H1 (cell line): ENCODE measurements at regions not wholly inside any gene's neighbourhood (a gene's known extent, or its start where the extent isn't known, plus 50 kb on each side); places are given as distances from the start of the nearest gene placed in this dataset.

Source experiments
- CTCF ChIA-PET: fragments of 300-600 bp; sonication (Branson Sonifier 250); formaldehyde crosslinking; loops from one replicate; lab custom pipeline; 2021; ENCODE audit not compliant: partially characterized antibody; lab: Charles Lee
- POLR2A ChIA-PET: fragments of 300-600 bp; sonication (Branson Sonifier 250); formaldehyde crosslinking; loops from one replicate; lab custom pipeline; 2021; ENCODE audit warnings: inconsistent platforms; ENCODE audit not compliant: partially characterized antibody; lab: Charles Lee
- DNase-seq, 2 experiments: peaks; one replicate each; pipeline versions ENCODE4 v3.0.0 to v3.0.0-alpha.2; 2010 to 2022; ENCODE audit warnings: low spot score in 2 of 2, low read depth in 1 of 2, mixed read lengths in 1 of 2
- FAIRE-seq: peaks from 2 replicates; lab custom pipeline; 2011; peaks lifted over from hg19 to GRCh38; lab: Jason Lieb, UNC
- H2AFZ ChIP-seq: 2 replicates; pipeline ENCODE4 v1.8.1; 2012; ENCODE audit warnings: low read length, inconsistent platforms
- H2AK5ac ChIP-seq: 2 replicates; pipeline ENCODE4 v1.6.1; 2013; ENCODE audit warnings: low read depth, low read length
- H2BK120ac ChIP-seq: replicated peaks from 2 replicates; pipeline ENCODE3; 2013; ENCODE audit warnings: low read depth, low read length, inconsistent platforms
- H2BK12ac ChIP-seq: 2 replicates; pipeline ENCODE4 v1.6.1; 2013; ENCODE audit warnings: low read depth, low read length
- H2BK15ac ChIP-seq: 2 replicates; pipeline ENCODE4 v1.6.1; 2013; ENCODE audit warnings: low read length
- H2BK20ac ChIP-seq: 2 replicates; pipeline ENCODE4 v1.6.1; 2013; ENCODE audit warnings: low read length
- H2BK5ac ChIP-seq: 2 replicates; pipeline ENCODE4 v1.6.1; 2013; ENCODE audit warnings: low read depth, low read length
- H3K14ac ChIP-seq: 2 replicates; pipeline ENCODE4 v1.6.1; 2013; ENCODE audit warnings: inconsistent platforms; ENCODE audit not compliant: insufficient read length
- H3K18ac ChIP-seq: 2 replicates; pipeline ENCODE4 v1.6.1; 2013; ENCODE audit warnings: low read length; ENCODE audit errors: extremely low read depth
- H3K23ac ChIP-seq: 2 replicates; pipeline ENCODE4 v1.6.1; 2013; ENCODE audit warnings: inconsistent platforms; ENCODE audit not compliant: insufficient read length
- H3K23me2 ChIP-seq: 2 replicates; pipeline ENCODE4 v1.6.1; 2013; ENCODE audit warnings: low read depth, low read length
- H3K27ac ChIP-seq: 2 replicates; pipeline ENCODE4 v1.6.1; 2011; ENCODE audit warnings: low read depth, low read length, inconsistent platforms
- H3K27me3 ChIP-seq, 4 experiments: replicated peaks in 1 of 4; 1 replicate in 1 of 4; 2 replicates in 3 of 4; pipeline versions ENCODE4 v1.6.1 to v1.8.1; 2011 to 2013; ENCODE audit warnings: low read length in 3 of 4, mild to moderate bottlenecking in 3 of 4, inconsistent platforms in 2 of 4, mixed read lengths in 2 of 4, moderate library complexity in 1 of 4; ENCODE audit not compliant: control insufficient read depth in 3 of 4, insufficient read depth in 3 of 4; ENCODE audit errors: extremely low read depth in 1 of 4
- H3K36me3 ChIP-seq, 4 experiments: 2 replicates each; pipeline versions ENCODE4 v1.6.1 to v1.8.1; 2011 to 2013; ENCODE audit warnings: mild to moderate bottlenecking in 4 of 4, low read length in 3 of 4, moderate library complexity in 2 of 4, control low read depth in 1 of 4, inconsistent platforms in 1 of 4; ENCODE audit not compliant: insufficient read depth in 4 of 4, control insufficient read depth in 2 of 4
- H3K4ac ChIP-seq: replicated peaks from 2 replicates; pipeline ENCODE3; 2013; ENCODE audit warnings: low read length, low read depth, mixed read lengths, inconsistent platforms; ENCODE audit not compliant: insufficient read length
- H3K4me1 ChIP-seq, 4 experiments: replicated peaks in 1 of 4; 1 replicate in 1 of 4; 2 replicates in 3 of 4; pipeline versions ENCODE4 v1.6.1 to v1.8.1; 2011 to 2013; ENCODE audit warnings: low read length in 3 of 4, inconsistent platforms in 2 of 4, mixed read lengths in 1 of 4; ENCODE audit not compliant: insufficient read depth in 4 of 4, control insufficient read depth in 3 of 4
- H3K4me2 ChIP-seq, 2 experiments: 2 replicates each; pipeline versions ENCODE4 v1.6.1 to v1.8.1; 2011 to 2013; ENCODE audit warnings: low read depth in 2 of 2, low read length in 2 of 2, control low read depth in 1 of 2, inconsistent platforms in 1 of 2, mild to moderate bottlenecking in 1 of 2; ENCODE audit not compliant: insufficient read depth in 1 of 2
- H3K4me3 ChIP-seq, 4 experiments: fragments of 200-600, 300-600 bp in 1 of 4; sonication (generic), shearing (Covaris generic), sonication (Bioruptor Twin) in 1 of 4; 2 replicates each; pipeline versions ENCODE4 v1.5.1 to v1.8.1; 2011 to 2016; ENCODE audit warnings: low read length in 4 of 4, low read depth in 3 of 4, control low read depth in 2 of 4, inconsistent platforms in 2 of 4, mild to moderate bottlenecking in 2 of 4, mixed read lengths in 1 of 4, moderate library complexity in 1 of 4; ENCODE audit not compliant: insufficient read depth in 2 of 4; ENCODE audit errors: extremely low read depth in 1 of 4
- H3K56ac ChIP-seq: replicated peaks from 2 replicates; pipeline ENCODE3; 2013; ENCODE audit warnings: low read depth, mild to moderate bottlenecking, mixed read lengths, low read length, inconsistent platforms; ENCODE audit not compliant: insufficient read length
- H3K79me1 ChIP-seq: 2 replicates; pipeline ENCODE4 v1.6.1; 2013; ENCODE audit warnings: low read depth, low read length, control low read depth
- H3K79me2 ChIP-seq, 2 experiments: 2 replicates each; pipeline versions ENCODE4 v1.6.1 to v1.8.1; 2012 to 2013; ENCODE audit warnings: low read length in 2 of 2, mild to moderate bottlenecking in 2 of 2, inconsistent platforms in 1 of 2; ENCODE audit not compliant: insufficient read depth in 2 of 2, control insufficient read depth in 1 of 2
- H3K9ac ChIP-seq, 4 experiments: replicated peaks in 1 of 4; 1 replicate in 1 of 4; 2 replicates in 3 of 4; pipeline versions ENCODE4 v1.6.1 to v1.8.1; 2011 to 2013; ENCODE audit warnings: low read depth in 3 of 4, low read length in 3 of 4, control low read depth in 2 of 4, mild to moderate bottlenecking in 2 of 4, moderate library complexity in 2 of 4, inconsistent platforms in 1 of 4; ENCODE audit errors: extremely low read depth in 1 of 4
- H3K9me3 ChIP-seq, 2 experiments: 2 replicates each; pipeline versions ENCODE4 v1.6.1 to v1.8.1; 2012 to 2013; ENCODE audit warnings: mild to moderate bottlenecking in 2 of 2, moderate library complexity in 2 of 2, control low read depth in 1 of 2, inconsistent platforms in 1 of 2, low read depth in 1 of 2, low read length in 1 of 2, mixed read lengths in 1 of 2; ENCODE audit not compliant: insufficient read depth in 2 of 2
- H4K20me1 ChIP-seq, 2 experiments: replicated peaks in 1 of 2; 2 replicates each; pipeline versions ENCODE3 to v1.8.1; 2011 to 2013; ENCODE audit warnings: inconsistent platforms in 2 of 2, low read length in 2 of 2, mild to moderate bottlenecking in 1 of 2; ENCODE audit not compliant: insufficient read depth in 2 of 2, control insufficient read depth in 1 of 2
- H4K5ac ChIP-seq: 2 replicates; pipeline ENCODE4 v1.6.1; 2013; ENCODE audit warnings: low read length, low read depth, mixed read lengths, inconsistent platforms; ENCODE audit not compliant: insufficient read length
- H4K8ac ChIP-seq: 2 replicates; pipeline ENCODE4 v1.8.0; 2013; ENCODE audit warnings: mild to moderate bottlenecking, moderate library complexity, low read length, inconsistent platforms; ENCODE audit not compliant: insufficient read depth; ENCODE audit errors: extremely low read depth
- H4K91ac ChIP-seq: replicated peaks from 2 replicates; pipeline ENCODE3; 2013; ENCODE audit warnings: low read length, mixed read lengths, inconsistent platforms; ENCODE audit not compliant: insufficient read length
- GABPA ChIP-seq: IDR thresholded peaks from 2 replicates; pipeline ENCODE4 v1.6.1; 2011; ENCODE audit warnings: mild to moderate bottlenecking, low read length, moderate library complexity, borderline replicate concordance; ENCODE audit not compliant: insufficient read depth
- RAD21 ChIP-seq, 2 experiments: IDR thresholded peaks in 1 of 2; conservative IDR thresholded peaks in 1 of 2; 2 replicates each; pipeline ENCODE4 v1.6.1; 2011; ENCODE audit warnings: low read depth in 2 of 2, low read length in 2 of 2, improper control_type of control experiment in 1 of 2, inconsistent platforms in 1 of 2, mild to moderate bottlenecking in 1 of 2, moderate library complexity in 1 of 2
- SIN3A ChIP-seq, 2 experiments: IDR thresholded peaks in 1 of 2; conservative IDR thresholded peaks in 1 of 2; 2 replicates each; pipeline ENCODE4 v1.6.1; 2011 to 2012; ENCODE audit warnings: low read length in 2 of 2, improper control_type of control experiment in 1 of 2, low read depth in 1 of 2, mild to moderate bottlenecking in 1 of 2
- YY1 ChIP-seq: IDR thresholded peaks from 2 replicates; pipeline ENCODE4 v1.6.1; 2011; ENCODE audit warnings: low read depth, mild to moderate bottlenecking, low read length
- WGBS, 2 experiments: shearing (Covaris generic) in 1 of 2; methylation state at CpG; one replicate each; pipeline versions ENCODE4 v1.1.6 to v1.1.7; 2013 to 2015; ENCODE audit warnings: low lambda C conversion rate in 2 of 2, mixed read lengths in 2 of 2, inconsistent platforms in 1 of 2, low coverage in 1 of 2, missing lambda C conversion rate in 1 of 2; ENCODE audit not compliant: insufficient replicate concordance in 2 of 2, insufficient coverage in 1 of 2, insufficient read length in 1 of 2; ENCODE audit errors: extremely low coverage in 1 of 2, missing lambda C conversion rate in 1 of 2; 5-methylcytosine and 5-hydroxymethylcytosine counted together
- TF ChIP-seq, protein P1 (sequence below): IDR thresholded peaks from 2 replicates; pipeline ENCODE4 v1.6.1; 2012; ENCODE audit warnings: low read length, inconsistent platforms
- TF ChIP-seq, protein P2 (sequence below): IDR thresholded peaks from 2 replicates; pipeline ENCODE4 v1.6.1; 2011; ENCODE audit warnings: low read length, improper control_type of control experiment
- TF ChIP-seq, protein P3 (sequence below): IDR thresholded peaks from 2 replicates; pipeline ENCODE4 v1.6.1; 2012; ENCODE audit warnings: inconsistent platforms

DNA sequence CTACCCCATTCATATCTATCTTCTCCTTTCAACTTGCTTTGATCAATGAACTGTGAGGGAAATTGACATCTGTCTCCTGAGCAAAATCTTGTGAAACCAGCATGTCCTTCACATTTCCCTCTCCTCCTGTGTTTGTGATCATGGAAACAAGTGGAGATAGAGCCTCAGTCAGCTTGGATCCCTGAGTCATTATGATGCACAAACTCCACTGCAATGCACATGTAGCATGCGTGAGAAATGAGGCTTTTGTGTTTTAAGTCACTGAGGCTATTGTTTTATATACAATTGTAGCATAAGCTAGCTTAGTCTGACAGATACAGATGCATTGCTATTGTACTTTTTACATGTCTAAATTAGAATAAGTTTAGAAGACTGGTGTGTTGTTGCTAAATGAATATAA, 85.2 kb upstream of the HNMT start:
- FAIRE-seq = no peak
- WGBS, 2 experiments = 100% methylated on average over 1 of the region's 1 CpG; no CpG with 5 or more reads in 1 of the 2 experiments
- H3K4me1 ChIP-seq = no peaks in the 10 kb centered on the region
- no peaks in the 10 kb centered on the region for H4K20me1 ChIP-seq
- no peak overlapping the region for H3K4ac ChIP-seq
- no peak overlapping the region for H2BK120ac ChIP-seq
- no peak overlapping the region for H3K4me2 ChIP-seq
- H2AFZ ChIP-seq = no peak overlapping the region
- H3K23ac ChIP-seq = no peak overlapping the region
- H3K27ac ChIP-seq = no peak overlapping the region
- ChIA-PET POLR2A (no interaction called here), CTCF (interaction anchor here (1.3 to 1.4 kb wide), 2 partner anchors 9 to 14 kb away, joined by 3 to 5 read pairs; no protein-coding TSS in a partner anchor)
- H2BK20ac ChIP-seq = no peak overlapping the region
- H3K56ac ChIP-seq = no peak overlapping the region
- TF ChIP-seq, protein P1, sequence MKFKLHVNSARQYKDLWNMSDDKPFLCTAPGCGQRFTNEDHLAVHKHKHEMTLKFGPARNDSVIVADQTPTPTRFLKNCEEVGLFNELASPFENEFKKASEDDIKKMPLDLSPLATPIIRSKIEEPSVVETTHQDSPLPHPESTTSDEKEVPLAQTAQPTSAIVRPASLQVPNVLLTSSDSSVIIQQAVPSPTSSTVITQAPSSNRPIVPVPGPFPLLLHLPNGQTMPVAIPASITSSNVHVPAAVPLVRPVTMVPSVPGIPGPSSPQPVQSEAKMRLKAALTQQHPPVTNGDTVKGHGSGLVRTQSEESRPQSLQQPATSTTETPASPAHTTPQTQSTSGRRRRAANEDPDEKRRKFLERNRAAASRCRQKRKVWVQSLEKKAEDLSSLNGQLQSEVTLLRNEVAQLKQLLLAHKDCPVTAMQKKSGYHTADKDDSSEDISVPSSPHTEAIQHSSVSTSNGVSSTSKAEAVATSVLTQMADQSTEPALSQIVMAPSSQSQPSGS = no peak
- TF ChIP-seq SIN3A (conservative IDR thresholded peaks at IDR 0.05 in 1 of 2, IDR thresholded peaks at IDR 0.05 in 1 of 2; ENCODE audit: low read depth in 1 of 2, low read length in 2 of 2) (no peak), RAD21 (IDR thresholded peaks at IDR 0.05 in 1 of 2, conservative IDR thresholded peaks at IDR 0.05 in 1 of 2; ENCODE audit: low read depth in 2 of 2, low read length in 2 of 2) (no peak), YY1 (no peak), GABPA (no peak)
- TF ChIP-seq, protein P2, sequence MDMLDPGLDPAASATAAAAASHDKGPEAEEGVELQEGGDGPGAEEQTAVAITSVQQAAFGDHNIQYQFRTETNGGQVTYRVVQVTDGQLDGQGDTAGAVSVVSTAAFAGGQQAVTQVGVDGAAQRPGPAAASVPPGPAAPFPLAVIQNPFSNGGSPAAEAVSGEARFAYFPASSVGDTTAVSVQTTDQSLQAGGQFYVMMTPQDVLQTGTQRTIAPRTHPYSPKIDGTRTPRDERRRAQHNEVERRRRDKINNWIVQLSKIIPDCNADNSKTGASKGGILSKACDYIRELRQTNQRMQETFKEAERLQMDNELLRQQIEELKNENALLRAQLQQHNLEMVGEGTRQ = no peak
- TF ChIP-seq, protein P3, sequence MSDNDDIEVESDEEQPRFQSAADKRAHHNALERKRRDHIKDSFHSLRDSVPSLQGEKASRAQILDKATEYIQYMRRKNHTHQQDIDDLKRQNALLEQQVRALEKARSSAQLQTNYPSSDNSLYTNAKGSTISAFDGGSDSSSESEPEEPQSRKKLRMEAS = no peak
- no peaks in the 10 kb centered on the region for H3K36me3 ChIP-seq
- no peak overlapping the region for H4K91ac ChIP-seq
- H3K23me2 ChIP-seq = no peaks in the 10 kb centered on the region
- no peak overlapping the region for H4K5ac ChIP-seq
- H4K8ac ChIP-seq = no peak overlapping the region
- no peaks in the 10 kb centered on the region for H3K79me1 ChIP-seq
- no peak overlapping the region for H2BK15ac ChIP-seq
- H3K27me3 ChIP-seq = no peaks in the 10 kb centered on the region; a peak in 1 of 7 replicates
- H3K79me2 ChIP-seq = no peaks in the 10 kb centered on the region
- H3K14ac ChIP-seq = no peak overlapping the region
- no peaks in the 10 kb centered on the region for H3K9me3 ChIP-seq
- DNase-seq = no peak
- no peak overlapping the region for H2BK5ac ChIP-seq
- no peak overlapping the region for H3K4me3 ChIP-seq
- H2BK12ac ChIP-seq = no peak overlapping the region
- no peak overlapping the region for H2AK5ac ChIP-seq
- no peak overlapping the region for H3K18ac ChIP-seq
- H3K9ac ChIP-seq = no peak overlapping the region
